T-helper 2 cell treated with Interferon-gamma antibody and Interleukin-4, amounts not matched to agents 5 μg/mL and 100 μg/mL, for 36 hours (primary cell): ENCODE measurements at regions not wholly inside any gene's neighbourhood (a gene's known extent, or its start where the extent isn't known, plus 50 kb on each side); places are given as distances from the start of the nearest gene placed in this dataset.

Source experiments
- DNase-seq: peaks from one replicate; pipeline ENCODE4 v3.0.0; 2021; ENCODE audit warnings: low spot score
- H3K27ac Mint-ChIP-seq: one replicate; pipeline ENCODE4 v1.8.0; 2021; ENCODE audit warnings: mild to moderate bottlenecking, mixed read lengths
- H3K27me3 Mint-ChIP-seq: one replicate; pipeline ENCODE4 v1.8.0; 2021; ENCODE audit warnings: low read depth, mixed read lengths
- H3K36me3 Mint-ChIP-seq: one replicate; pipeline ENCODE4 v1.8.0; 2021; ENCODE audit warnings: low read depth, mixed read lengths
- H3K4me1 Mint-ChIP-seq: one replicate; pipeline ENCODE4 v1.8.0; 2021; ENCODE audit warnings: low read depth, mixed read lengths
- H3K4me3 Mint-ChIP-seq: one replicate; pipeline ENCODE4 v1.8.0; 2022; ENCODE audit warnings: mild to moderate bottlenecking, moderate library complexity, mixed read lengths
- H3K9me3 Mint-ChIP-seq: one replicate; pipeline ENCODE4 v1.8.0; 2021; ENCODE audit warnings: mixed read lengths

DNA sequence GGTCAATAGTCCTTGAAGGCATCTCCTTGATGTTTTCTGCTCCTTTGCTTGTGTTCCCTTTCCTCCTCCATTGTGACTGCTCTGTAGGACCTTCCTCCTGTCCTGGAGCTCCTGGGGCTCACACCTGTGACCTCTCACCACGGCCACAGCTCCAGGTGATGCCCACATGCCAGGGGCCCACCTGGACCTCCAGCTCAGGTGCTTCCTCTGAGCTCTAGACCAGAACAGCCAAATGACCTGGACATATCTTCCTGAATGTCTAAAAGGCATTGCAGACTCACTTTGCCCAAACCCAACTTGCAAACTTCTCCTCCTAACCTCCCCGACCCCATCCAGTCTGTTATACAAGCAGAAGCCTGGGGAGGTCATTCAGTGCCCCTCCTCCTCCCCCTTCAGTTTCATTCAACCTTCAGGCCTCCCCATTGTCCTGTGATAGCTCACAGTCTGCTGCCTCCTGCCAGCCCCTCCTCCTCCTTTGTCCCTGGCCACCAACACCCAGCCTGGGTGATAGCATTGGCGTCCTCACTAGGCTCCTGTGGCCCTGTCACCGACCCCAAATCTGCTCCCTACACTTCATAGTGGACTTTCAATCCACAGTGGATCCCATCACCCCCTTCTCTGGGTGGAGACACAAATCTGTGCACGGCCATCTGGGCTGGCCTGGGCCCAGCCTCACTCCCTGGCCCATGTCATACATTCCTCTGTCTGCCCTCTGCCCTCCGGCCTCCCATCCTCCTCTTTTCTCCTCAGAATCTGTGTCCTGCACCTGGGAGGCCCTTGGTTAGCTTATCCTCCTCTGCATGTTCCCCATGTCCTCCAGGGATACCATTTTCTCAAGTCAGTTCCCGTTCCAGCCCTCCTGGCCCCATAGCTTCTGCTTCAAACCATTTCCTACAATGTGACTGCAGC is 310.4 kb upstream of the HDAC4 start:
- H3K4me3 Mint-ChIP-seq = no peak overlapping the region
- no peak for DNase-seq
- no peaks in the 10 kb centered on the region for H3K36me3 Mint-ChIP-seq
- H3K27me3 Mint-ChIP-seq = peaks cover 5% of the 10 kb centered on the region
- H3K9me3 Mint-ChIP-seq = peaks cover 23% of the 10 kb centered on the region
- no peak overlapping the region for H3K27ac Mint-ChIP-seq
- H3K4me1 Mint-ChIP-seq = no peaks in the 10 kb centered on the region

GRCh38 chr2:239706367-239706766 is 305.5 kb upstream of the HDAC4 start:
- Mint-ChIP-seq H3K27me3 (peaks cover 11% of the 10 kb centered on the region), H3K27ac (no peak overlapping the region), H3K4me3 (no peak overlapping the region), H3K36me3 (no peaks in the 10 kb centered on the region), H3K9me3 (peaks cover 4% of the 10 kb centered on the region), H3K4me1 (no peaks in the 10 kb centered on the region)
- DNase-seq = no peak

- Mint-ChIP-seq H3K9me3 (no peaks in the 10 kb centered on the region), H3K36me3 (no peaks in the 10 kb centered on the region), H3K4me3 (no peak overlapping the region), H3K27me3 (peaks cover 11% of the 10 kb centered on the region), H3K4me1 (no peaks in the 10 kb centered on the region), H3K27ac (no peak overlapping the region)
- DNase-seq = no peak
These were observed 303.9 kb upstream of the HDAC4 start for GRCh38 chr2:239704737-239705136.

GRCh38 chr2:239703834-239704233 is 303.0 kb upstream of the HDAC4 start:
- H3K27ac Mint-ChIP-seq = no peak overlapping the region
- H3K36me3 Mint-ChIP-seq = no peaks in the 10 kb centered on the region
- H3K27me3 Mint-ChIP-seq = peaks cover 11% of the 10 kb centered on the region
- H3K4me3 Mint-ChIP-seq = no peak overlapping the region
- H3K9me3 Mint-ChIP-seq = no peaks in the 10 kb centered on the region
- no peak for DNase-seq
- no peaks in the 10 kb centered on the region for H3K4me1 Mint-ChIP-seq

DNA sequence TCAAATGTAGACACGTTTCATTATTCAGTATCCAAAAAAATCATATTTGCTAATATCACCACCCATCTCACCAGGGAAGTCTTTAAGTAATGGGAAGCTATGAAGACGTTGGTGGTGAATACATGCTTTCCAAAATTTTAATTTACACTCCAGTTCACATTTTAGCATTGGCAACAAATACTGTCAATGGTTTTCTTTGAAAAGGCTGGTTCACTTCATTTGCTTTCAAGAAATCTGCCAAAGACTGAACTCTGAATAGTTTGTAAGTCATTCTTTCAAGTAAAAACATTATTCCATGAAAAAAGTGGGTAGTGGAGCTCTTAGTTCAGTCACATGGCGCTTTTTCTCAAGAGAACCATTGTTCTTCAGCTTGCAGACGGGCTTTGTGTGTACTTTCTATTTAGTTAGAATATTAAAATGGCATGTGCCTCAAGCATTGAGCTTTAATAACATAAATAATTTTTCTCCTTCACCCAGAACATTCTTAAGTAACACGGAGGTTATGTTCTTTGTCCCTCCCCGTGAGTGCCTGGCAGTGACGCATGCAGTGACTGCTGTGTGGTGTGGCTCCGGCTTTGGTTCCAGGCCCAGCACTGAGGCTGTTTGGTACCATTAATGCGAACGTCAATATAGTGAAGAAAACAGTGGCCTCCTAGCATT is 300.0 kb upstream of the HDAC4 start:
- Mint-ChIP-seq H3K4me3 (no peak overlapping the region), H3K4me1 (no peaks in the 10 kb centered on the region), H3K27me3 (peaks cover 6% of the 10 kb centered on the region), H3K9me3 (no peaks in the 10 kb centered on the region), H3K27ac (no peak overlapping the region), H3K36me3 (no peaks in the 10 kb centered on the region)
- DNase-seq = no peak

- no peaks in the 10 kb centered on the region for H3K9me3 Mint-ChIP-seq
- H3K27ac Mint-ChIP-seq = no peak overlapping the region
- no peak for DNase-seq
- H3K4me3 Mint-ChIP-seq = no peak overlapping the region
- no peaks in the 10 kb centered on the region for H3K4me1 Mint-ChIP-seq
- H3K27me3 Mint-ChIP-seq = peaks cover 4% of the 10 kb centered on the region
- no peaks in the 10 kb centered on the region for H3K36me3 Mint-ChIP-seq
These were observed 296.8 kb upstream of the HDAC4 start for GRCh38 chr2:239697399-239698164.

GRCh38 chr2:239696559-239697207 is 295.9 kb upstream of the HDAC4 start:
- Mint-ChIP-seq H3K27me3 (no peaks in the 10 kb centered on the region), H3K27ac (no peak overlapping the region), H3K36me3 (no peaks in the 10 kb centered on the region), H3K4me3 (no peak overlapping the region), H3K4me1 (no peaks in the 10 kb centered on the region), H3K9me3 (no peaks in the 10 kb centered on the region)
- DNase-seq = no peak

GRCh38 chr2:239695728-239696240 is 295.0 kb upstream of the HDAC4 start:
- H3K4me1 Mint-ChIP-seq = no peaks in the 10 kb centered on the region
- H3K27me3 Mint-ChIP-seq = no peaks in the 10 kb centered on the region
- H3K36me3 Mint-ChIP-seq = no peaks in the 10 kb centered on the region
- no peak for DNase-seq
- no peak overlapping the region for H3K4me3 Mint-ChIP-seq
- no peak overlapping the region for H3K27ac Mint-ChIP-seq
- H3K9me3 Mint-ChIP-seq = no peaks in the 10 kb centered on the region

- no peaks in the 10 kb centered on the region for H3K9me3 Mint-ChIP-seq
- DNase-seq = no peak
- H3K36me3 Mint-ChIP-seq = no peaks in the 10 kb centered on the region
- no peaks in the 10 kb centered on the region for H3K27me3 Mint-ChIP-seq
- H3K27ac Mint-ChIP-seq = no peak overlapping the region
- no peaks in the 10 kb centered on the region for H3K4me1 Mint-ChIP-seq
- H3K4me3 Mint-ChIP-seq = no peak overlapping the region
These were observed 294.4 kb upstream of the HDAC4 start for GRCh38 chr2:239695106-239695727.

- Mint-ChIP-seq H3K9me3 (no peaks in the 10 kb centered on the region), H3K36me3 (no peaks in the 10 kb centered on the region), H3K4me1 (no peaks in the 10 kb centered on the region), H3K27me3 (no peaks in the 10 kb centered on the region), H3K27ac (no peak overlapping the region), H3K4me3 (no peak overlapping the region)
- DNase-seq = no peak
These were observed 293.7 kb upstream of the HDAC4 start for GRCh38 chr2:239694487-239694886.

GRCh38 chr2:239693761-239694415 is 293.1 kb upstream of the HDAC4 start:
- Mint-ChIP-seq H3K4me1 (no peaks in the 10 kb centered on the region), H3K27me3 (no peaks in the 10 kb centered on the region), H3K27ac (no peak overlapping the region), H3K4me3 (no peak overlapping the region), H3K36me3 (no peaks in the 10 kb centered on the region), H3K9me3 (no peaks in the 10 kb centered on the region)
- DNase-seq = no peak

DNA sequence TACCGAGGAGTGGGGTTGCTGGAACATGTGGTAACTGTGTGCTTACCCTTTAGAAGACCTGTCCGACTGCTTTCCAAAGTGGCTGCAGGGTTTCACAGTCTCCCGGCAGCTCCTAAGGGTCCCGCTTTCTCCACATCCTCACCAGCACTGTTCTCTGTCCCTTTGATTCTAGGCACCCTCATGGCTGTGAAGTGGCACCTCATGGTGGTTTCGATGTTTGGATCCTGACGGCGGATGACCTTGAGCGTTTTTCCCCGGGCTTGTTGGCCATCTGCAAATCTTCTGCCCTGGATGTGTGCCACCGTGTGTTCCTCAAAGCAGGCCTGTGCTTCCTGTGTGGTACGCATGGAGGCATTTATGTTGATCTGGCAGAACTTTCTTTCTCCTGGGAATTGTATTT is 292.5 kb upstream of the HDAC4 start:
- Mint-ChIP-seq H3K9me3 (no peaks in the 10 kb centered on the region), H3K27me3 (no peaks in the 10 kb centered on the region), H3K4me3 (no peak overlapping the region), H3K36me3 (no peaks in the 10 kb centered on the region), H3K27ac (no peak overlapping the region), H3K4me1 (no peaks in the 10 kb centered on the region)
- no peak for DNase-seq

DNA sequence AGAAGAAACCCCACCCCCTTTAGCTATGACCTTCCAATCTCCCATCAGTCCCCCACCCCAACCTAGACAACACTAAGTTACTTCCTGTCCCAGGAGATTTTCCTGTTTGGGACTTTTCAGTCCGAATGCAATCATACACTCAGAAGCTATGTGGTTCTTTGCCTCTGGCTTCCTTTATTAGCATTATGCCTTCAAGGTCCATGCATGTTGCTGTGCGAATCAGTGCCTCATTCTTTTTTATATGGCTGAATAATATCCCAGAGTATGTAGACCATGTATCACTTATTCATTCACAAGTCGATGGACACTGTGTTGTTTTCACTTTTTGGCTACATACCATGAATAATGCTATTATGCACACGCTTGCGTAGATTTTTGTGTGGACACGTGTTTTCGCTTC is 292.1 kb upstream of the HDAC4 start:
- H3K4me1 Mint-ChIP-seq = no peaks in the 10 kb centered on the region
- H3K27ac Mint-ChIP-seq = no peak overlapping the region
- H3K9me3 Mint-ChIP-seq = no peaks in the 10 kb centered on the region
- no peak for DNase-seq
- H3K27me3 Mint-ChIP-seq = no peaks in the 10 kb centered on the region
- H3K4me3 Mint-ChIP-seq = no peak overlapping the region
- no peaks in the 10 kb centered on the region for H3K36me3 Mint-ChIP-seq
